Stimulated activated naive CD4-positive, alpha-beta T cell (primary cell): ENCODE measurements at regions not wholly inside any gene's neighbourhood (a gene's known extent, or its start where the extent isn't known, plus 50 kb on each side); places are given as distances from the start of the nearest gene placed in this dataset.

Experiments
- DNase-seq, 6 experiments: peaks; one replicate each; lab custom pipeline; 2025; lab: John Stamatoyannopoulos, UW

- no peak for DNase-seq
Measured at GRCh38 chr22:27638329-27639233, 163.0 kb downstream of the MN1 start.

DNA sequence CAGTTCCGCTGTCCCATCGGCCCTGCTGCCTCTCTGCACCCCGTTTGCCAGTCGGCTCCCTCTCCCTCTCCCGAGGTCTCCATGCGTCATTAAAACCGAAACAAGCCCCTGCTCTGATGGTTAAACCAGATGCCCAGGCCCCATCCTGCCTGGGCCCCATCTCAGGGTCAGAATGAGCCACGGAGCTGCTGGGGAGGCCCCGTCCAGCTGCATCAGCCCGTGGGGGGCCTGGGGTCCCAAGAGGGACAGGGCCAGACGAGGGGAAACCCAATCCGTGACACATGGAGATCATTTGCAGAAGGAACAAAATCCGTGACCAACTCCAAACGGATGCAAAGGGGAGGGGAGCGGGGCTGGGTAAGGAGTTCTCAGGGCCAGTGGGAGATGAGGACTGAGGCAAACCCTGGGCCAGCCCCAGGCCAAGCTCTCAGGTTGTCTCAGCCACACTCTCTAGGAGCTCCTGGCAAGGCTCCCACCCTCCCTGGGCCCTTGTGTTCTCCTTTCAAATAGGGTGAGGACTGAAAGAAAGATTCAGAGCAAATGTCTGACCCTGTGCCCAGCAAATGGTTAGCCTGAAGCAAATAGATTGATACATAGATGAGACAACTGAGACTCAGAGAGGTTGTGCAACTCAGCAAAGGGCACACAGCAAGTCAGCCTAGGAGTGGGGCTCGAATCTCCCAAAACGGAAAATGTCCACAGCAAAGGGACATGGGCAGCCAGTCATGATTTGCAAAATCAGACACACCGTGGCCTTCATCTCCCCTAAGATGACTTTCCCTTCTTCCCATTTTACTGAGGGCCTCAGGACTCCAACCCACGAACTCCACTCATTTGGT lies 162.1 kb downstream of the MN1 start:
- DNase-seq, result no peak

- no peak for DNase-seq
Measured at GRCh38 chr22:27641049-27641795, 160.3 kb downstream of the MN1 start.

GRCh38 chr22:27642104-27642800 lies 159.3 kb downstream of the MN1 start:
- no peak for DNase-seq

GRCh38 chr22:27643907-27644306 lies 157.6 kb downstream of the MN1 start:
- DNase-seq, result no peak

DNA sequence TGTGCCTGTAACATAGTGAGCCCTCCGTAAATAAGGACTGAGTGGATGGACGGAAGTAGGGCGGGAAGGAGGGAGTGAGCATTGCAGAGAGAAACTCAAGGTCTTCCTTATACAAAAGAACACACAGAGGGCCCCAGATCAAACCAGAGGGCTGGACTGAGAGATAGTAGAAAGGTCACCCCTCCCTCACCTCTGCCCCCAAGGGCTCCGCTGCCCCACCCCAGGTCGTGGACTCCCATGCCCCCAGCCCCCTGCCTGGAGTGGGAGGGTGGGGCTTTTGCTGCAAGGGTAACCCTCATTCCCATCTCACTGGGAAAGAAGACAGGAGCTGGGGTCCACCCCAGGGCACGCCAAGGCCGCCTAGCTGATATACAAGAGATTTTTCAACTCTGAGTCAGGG lies 157.0 kb downstream of the MN1 start:
- no peak for DNase-seq

- DNase-seq, result no peak
Measured at GRCh38 chr22:27647540-27647939, 154.0 kb downstream of the MN1 start.

DNA sequence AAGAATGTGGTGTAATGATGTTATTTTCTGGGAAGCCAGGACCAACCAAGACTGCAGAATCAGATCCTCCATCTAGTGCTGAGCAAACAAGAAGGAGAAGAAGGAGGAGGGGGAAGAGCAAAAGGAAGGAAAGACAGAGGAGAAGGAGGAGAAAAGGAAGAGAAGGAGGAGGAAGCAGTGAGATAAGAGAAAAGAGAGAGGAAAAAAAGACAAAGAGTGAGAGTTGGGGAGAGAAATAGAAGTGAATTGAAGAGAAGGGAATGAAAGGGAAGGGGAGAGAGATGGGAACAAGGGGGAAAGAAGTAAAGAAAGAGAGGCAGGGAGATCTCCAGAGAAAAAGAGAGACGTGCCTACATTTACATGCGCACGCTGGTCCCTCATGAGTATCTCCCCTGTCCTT lies 153.5 kb downstream of the MN1 start:
- no peak for DNase-seq

DNA sequence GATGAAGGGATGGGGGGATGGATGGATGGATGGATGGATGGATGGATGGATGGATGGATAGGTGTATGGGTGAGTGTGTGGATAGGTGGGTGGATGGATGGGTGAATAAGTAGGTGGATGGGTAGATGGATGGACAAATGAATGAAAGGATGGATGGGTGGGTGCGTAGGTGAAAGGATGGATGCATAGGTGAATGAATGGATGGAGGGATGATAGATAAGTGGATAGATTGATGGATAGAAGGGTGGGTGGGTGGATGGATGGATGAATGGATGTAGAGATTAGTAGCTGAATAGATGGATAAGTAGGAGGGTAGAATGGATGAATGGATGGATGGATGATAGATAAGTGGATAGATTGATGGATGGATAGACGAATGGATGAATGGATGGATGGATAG lies 152.7 kb downstream of the MN1 start:
- no peak for DNase-seq

DNA sequence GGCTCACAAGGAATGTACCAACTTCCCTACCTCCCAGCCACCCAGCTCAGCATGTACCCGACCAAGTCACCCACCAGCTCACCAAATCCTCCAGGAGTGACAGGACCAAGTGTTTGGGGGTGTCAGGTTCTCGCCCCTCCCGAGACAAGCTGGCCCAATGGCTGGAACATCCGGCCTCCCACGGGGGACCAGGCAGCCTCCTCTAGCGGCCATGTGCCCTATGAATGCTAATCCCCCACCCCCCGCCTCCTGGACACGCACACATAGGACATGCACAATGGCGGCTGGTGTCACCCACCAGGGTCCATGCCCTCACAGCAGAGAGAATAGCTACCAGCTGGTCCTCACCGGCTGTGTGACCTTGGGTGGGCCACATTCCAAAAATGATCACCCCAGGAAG lies 151.0 kb downstream of the MN1 start:
- DNase-seq, result no peak

DNA sequence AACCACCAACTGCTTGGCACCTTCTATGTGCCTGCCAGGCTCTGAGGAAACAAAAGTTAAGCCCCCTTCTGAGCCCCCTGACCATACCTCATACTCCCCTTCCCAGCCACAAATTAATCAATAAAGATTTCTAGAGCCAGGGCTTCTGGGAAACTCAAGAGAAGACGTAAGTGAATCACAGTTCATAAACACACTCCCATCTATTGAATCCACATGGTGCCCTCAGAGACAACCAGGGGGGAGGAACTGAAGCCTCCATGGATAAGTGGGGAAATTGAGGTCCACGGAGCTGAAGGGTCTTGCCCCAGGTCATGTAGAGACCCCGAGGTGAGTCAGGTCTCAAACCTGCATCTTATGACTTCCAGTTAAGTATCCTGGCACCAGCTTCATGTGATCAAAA lies 150.6 kb downstream of the MN1 start:
- no peak for DNase-seq

- DNase-seq, result no peak
Measured at GRCh38 chr22:27651486-27651885, 150.1 kb downstream of the MN1 start.

DNA sequence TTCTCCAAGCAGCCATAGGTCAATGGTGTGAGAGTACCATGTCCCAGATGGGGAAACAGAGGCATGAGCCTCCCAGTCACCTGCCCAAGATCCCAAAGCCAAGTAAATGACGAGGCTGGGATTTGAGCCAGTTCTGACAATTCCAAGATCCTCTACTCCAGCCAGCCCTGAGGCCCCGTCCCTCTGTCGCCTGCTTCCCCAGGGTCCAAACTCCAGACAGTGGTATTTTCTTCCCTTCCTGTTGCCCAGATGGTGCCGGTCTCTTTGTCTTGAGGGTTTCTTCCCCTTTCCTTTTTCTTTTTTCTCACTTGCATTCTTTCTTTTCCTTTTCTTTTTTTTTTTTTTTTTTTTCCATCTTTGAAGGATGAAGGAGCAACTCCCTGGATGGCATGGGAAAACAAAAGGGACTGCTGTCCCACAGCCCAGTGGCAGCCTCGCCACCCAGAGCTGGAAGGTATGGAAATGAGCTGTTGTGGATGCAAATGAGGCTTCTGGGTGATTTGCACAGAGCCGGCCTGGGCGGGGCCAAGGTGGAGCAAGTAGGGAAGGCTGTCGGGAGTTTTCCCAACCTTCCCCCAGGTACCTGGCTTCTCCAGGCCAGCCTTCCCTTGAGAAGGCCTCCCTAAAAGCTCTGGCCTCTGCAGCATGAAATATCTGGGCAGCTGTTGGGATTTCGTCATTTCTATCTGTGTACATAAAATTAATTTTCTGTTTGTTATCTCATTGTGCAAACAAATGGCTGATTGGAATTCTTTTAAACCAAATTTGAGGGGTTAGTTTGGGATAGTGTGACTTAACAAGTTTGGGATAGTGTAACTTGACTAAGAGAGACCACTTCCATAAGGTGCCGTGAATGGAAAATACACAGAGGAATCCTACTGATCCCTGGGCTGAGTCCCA lies 146.8 kb downstream of the MN1 start:
- DNase-seq, result no peak

DNA sequence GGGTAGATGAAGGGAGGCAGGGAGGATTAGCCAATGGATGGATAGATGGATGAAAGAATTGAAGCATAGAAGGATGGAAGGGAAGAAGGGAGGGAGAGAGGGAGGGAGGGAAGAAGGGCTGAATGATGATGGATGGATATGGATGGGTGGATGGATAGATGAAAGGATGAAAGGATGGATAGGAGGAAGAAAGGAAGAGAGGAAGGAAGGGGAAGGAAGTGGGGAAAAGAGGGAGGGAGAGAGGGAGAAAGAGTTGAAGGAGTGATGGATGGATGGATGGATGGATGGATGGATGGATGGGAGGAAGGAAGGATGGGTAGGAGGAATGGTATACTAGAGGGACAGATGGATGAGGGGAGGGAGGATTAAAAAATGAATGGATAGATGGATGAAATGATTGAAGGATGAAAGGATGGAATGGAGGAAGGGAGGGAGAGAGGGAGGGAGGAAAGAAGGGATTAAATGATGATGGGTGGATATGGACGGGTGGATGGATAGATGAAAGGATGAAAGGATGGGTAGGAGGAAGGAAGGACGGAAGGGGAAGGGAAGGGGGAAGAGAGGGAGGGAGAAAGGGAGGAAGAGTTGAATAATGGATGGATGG lies 145.9 kb downstream of the MN1 start:
- DNase-seq, result no peak

DNA sequence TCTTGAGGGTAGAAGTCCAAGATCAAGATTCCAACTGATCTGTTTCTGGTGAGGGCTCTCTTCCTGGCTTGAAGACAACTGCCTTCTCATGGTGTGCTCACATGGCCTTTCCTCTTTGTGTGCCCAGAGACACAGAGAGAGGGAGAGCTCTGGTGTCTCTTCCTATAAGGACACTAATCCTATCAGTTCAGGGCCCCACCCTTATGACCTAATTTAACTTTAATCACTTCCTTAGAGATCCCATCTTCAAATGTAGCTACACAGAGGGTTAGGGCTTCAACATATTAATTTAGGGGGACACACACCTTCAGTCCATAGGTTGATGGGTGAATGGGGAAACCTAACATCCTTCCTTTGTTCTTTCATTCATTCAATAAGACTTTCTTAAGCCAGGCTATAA lies 144.6 kb downstream of the MN1 start:
- DNase-seq, result no peak

DNA sequence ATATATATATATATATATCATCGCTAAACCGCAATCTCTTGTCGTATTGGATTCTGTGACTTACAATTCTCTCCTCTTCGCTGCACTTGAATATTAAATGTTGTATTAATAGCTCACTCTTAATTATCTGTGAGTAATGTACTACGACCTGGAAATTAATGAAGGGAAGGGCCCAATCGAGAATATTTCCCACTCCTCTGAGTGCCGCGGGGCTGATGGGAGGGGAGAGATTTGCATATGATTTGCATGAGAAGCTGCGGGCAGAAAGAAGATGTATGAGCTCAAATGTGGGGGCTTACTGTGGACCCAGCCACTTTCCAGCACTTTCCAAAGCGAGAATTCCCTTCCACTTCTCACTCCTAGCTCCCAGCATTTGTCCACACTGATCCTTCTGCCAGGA lies 141.2 kb downstream of the MN1 start:
- no peak for DNase-seq

DNA sequence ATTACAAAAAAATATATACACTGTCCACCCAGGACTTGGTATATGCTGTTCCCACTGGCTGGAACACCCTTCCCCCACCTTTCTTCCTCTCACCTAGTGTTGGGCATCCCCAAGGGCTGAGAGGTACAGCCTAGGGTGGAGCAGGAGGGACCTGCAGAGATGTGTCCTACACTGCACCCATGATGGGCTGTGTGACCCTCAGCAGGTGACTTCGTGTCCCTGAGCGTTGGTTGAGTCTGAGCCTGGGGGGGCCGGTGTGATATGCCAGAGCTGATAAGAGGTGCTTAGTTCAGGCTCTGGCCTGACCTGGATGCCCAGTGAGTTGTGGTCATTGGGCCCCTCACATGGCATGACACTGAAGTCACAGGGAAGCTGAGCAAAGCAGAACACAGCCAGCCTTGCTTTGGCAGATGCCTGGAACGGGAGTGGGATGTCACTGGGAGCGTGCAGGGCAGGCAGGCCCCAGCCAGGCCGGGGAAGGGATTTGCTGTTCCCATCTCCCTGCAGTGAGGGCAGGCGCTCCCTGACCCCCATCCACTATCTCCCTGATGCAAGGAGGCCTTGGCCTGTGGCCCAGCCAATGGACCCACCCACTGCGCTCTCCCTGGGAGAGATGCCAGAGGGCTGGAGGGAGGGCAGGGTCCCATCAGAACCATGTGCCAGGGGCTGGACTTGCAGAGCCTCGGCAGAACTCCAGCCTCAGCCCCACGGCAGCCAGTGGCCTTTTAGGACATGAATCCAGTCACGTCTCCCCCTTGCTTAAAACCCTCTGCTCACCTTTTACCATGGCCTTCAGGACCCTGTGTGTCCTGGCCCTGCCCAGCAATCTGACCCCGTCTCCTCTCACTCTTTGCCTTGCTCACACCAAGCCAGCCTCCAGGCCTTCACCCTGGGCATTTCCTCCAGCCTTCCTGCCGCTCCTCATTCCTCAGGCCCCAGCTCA lies 138.9 kb downstream of the MN1 start:
- no peak for DNase-seq

DNA sequence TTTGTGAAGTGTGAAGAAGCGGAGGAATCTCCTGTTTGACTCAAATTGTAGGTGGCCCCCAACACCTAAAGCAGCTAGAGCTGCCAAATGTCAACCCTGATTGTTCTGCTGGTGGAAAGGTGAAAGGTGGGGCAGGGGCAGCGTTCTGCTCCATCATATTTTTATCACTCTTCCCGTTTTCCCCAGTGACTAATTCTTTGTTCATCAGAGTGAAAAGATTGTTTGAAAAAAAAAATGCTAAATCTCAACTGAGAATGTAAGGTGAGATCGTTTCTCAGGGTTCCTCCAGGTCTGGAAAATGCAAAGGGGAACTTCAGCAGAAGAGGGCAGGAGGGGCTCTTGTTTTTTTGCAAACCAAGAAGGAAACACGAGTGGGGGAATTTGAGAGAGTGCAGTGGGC lies 137.7 kb downstream of the MN1 start:
- no peak for DNase-seq

DNA sequence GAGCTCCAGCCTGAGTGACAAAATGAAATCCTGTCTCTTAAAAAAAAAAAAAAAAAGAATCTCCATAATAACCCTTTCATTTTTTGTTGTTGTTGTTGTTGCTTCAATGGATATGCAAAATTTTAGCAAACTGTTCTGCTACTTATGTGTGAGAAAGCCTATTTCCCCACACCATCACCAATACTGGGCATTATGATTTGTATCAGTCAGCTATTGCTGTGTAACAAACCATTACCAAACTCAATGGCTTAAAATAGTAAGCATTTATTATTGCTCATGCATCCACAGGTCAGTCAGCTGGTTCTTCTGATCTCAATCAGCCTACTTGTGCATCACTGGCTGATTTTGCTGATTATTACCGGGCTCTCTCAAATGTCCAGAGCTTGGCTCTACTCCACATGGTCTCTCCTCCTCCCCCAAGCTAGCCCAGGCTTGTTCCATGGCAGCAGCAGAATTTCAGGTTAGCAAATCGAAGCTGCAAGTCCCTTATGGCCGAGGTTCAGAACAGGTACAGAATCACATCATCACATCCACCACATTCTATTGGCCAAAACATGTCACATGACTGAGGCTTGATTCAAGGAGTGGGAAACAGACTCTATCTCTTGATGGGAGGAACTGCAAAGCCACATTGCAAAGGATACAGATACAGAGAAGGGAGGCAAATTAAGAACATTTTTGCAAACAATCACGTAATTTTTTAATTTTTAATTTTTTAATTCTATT lies 135.1 kb downstream of the MN1 start:
- no peak for DNase-seq
